IPS DF 6.9 (cell line): ENCODE measurements at regions not wholly inside any gene's neighbourhood (a gene's known extent, or its start where the extent isn't known, plus 50 kb on each side); places are given as distances from the start of the nearest gene placed in this dataset.

Experiments used
- DNase-seq: peaks from one replicate; pipeline ENCODE4 v3.0.0-alpha.2; 2013; ENCODE audit warnings: low read depth, low spot score
- H3K27ac ChIP-seq: one replicate; pipeline ENCODE4 v1.5.1; 2013; ENCODE audit warnings: low read length, control low read depth
- H3K27me3 ChIP-seq: 2 replicates; pipeline ENCODE4 v1.6.1; 2013; ENCODE audit warnings: mild to moderate bottlenecking, low read length; ENCODE audit not compliant: control insufficient read depth, insufficient read depth
- H3K36me3 ChIP-seq: 2 replicates; pipeline ENCODE4 v1.6.1; 2013; ENCODE audit warnings: low read length; ENCODE audit not compliant: control insufficient read depth, insufficient read depth
- H3K4me1 ChIP-seq: 2 replicates; pipeline ENCODE4 v1.6.1; 2013; ENCODE audit warnings: low read length; ENCODE audit not compliant: control insufficient read depth, insufficient read depth
- H3K4me3 ChIP-seq: 2 replicates; pipeline ENCODE4 v1.5.1; 2013; ENCODE audit warnings: mild to moderate bottlenecking, low read length
- H3K9me3 ChIP-seq: 2 replicates; pipeline ENCODE4 v1.6.1; 2013; ENCODE audit warnings: low read length, inconsistent platforms; ENCODE audit not compliant: control insufficient read depth, insufficient read depth
- WGBS: extraction: QIAGEN DNeasy Blood & Tissue Kit; methylation state at CpG from one replicate; pipeline ENCODE4 v1.1.7; 2013; ENCODE audit warnings: mixed read lengths, missing lambda C conversion rate; ENCODE audit not compliant: insufficient read length, insufficient coverage; 5-methylcytosine and 5-hydroxymethylcytosine counted together

DNA sequence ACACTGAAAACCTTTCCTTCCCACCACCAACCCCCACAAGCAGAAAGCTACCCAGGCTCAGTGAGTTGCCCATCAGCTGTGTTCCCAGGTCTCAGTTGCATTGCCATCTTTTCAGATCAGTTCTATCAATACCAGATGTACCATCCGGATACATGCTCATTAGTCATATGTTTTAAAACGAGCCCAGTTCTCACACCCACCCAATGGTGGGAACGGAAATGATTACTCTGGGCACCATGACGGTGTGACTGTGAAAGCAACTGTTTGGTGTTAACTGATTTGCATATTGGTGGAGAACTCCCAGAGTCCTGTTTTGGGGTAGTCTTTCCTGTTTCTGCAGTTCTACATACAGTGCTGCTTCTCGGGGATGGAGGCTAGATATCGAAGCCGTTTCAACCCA, 212.3 kb downstream of the TRIM36 start:
- Histone ChIP-seq H3K27me3 (no peaks in the 10 kb centered on the region), H3K27ac (no peak overlapping the region), H3K4me3 (no peak overlapping the region), H3K4me1 (no peaks in the 10 kb centered on the region), H3K9me3 (no peaks in the 10 kb centered on the region), H3K36me3 (no peaks in the 10 kb centered on the region)
- no CpG with 5 or more reads among the region's 7 CpGs for WGBS
- no peak for DNase-seq

GRCh38 chr5:114953565-114953964, 216.1 kb downstream of the TRIM36 start:
- WGBS: no CpG with 5 or more reads among the region's 2 CpGs
- no peaks in the 10 kb centered on the region for H3K9me3 ChIP-seq
- no peaks in the 10 kb centered on the region for H3K36me3 ChIP-seq
- no peak for DNase-seq
- no peaks in the 10 kb centered on the region for H3K4me1 ChIP-seq
- H3K4me3 ChIP-seq: no peak overlapping the region
- no peaks in the 10 kb centered on the region for H3K27me3 ChIP-seq
- H3K27ac ChIP-seq: no peak overlapping the region

GRCh38 chr5:114952876-114953275, 216.8 kb downstream of the TRIM36 start:
- H3K9me3 ChIP-seq: no peaks in the 10 kb centered on the region
- no peaks in the 10 kb centered on the region for H3K27me3 ChIP-seq
- H3K4me3 ChIP-seq: no peak overlapping the region
- H3K36me3 ChIP-seq: no peaks in the 10 kb centered on the region
- H3K27ac ChIP-seq: no peak overlapping the region
- WGBS: no CpG with 5 or more reads among the region's 5 CpGs
- no peaks in the 10 kb centered on the region for H3K4me1 ChIP-seq
- DNase-seq: no peak

- no peaks in the 10 kb centered on the region for H3K9me3 ChIP-seq
- no peaks in the 10 kb centered on the region for H3K36me3 ChIP-seq
- H3K4me3 ChIP-seq: no peak overlapping the region
- no peak for DNase-seq
- no peaks in the 10 kb centered on the region for H3K27me3 ChIP-seq
- H3K4me1 ChIP-seq: no peaks in the 10 kb centered on the region
- H3K27ac ChIP-seq: no peak overlapping the region
These were observed 220.0 kb downstream of the TRIM36 start for GRCh38 chr5:114949756-114950155.

DNA sequence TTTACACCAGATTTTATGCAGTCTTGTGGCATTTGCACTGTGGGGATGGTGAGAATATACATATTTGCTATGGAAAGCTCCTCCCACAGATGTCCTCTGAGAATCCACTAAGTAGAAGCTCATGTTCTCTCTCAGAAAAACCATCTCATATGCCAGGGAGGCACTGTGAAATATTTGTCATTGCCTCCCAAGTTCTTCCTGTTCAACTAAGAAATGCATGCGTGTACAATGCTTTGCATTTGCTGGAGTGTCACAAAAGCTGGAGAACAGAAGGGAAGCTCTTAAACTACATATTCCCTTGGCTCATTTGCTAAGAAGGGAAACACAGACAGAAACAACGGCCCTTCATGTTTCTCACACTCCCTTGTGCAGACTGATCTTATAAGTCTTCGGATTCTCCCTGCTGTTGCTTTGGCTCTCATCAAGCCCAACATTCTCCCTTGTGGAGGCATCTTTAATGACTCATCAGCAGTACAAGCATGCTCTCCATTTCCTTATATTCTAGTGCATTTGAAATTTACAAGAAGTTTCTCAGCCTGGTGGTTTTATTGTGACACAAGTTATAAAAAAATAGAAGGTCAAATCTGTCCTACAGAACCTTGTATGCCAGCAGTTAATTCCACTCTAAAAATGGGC, 220.6 kb downstream of the TRIM36 start:
- H3K27ac ChIP-seq: no peak overlapping the region
- no CpG with 5 or more reads among the region's 3 CpGs for WGBS
- H3K4me1 ChIP-seq: no peaks in the 10 kb centered on the region
- no peaks in the 10 kb centered on the region for H3K27me3 ChIP-seq
- no peaks in the 10 kb centered on the region for H3K36me3 ChIP-seq
- no peak for DNase-seq
- H3K9me3 ChIP-seq: no peaks in the 10 kb centered on the region
- H3K4me3 ChIP-seq: no peak overlapping the region

DNA sequence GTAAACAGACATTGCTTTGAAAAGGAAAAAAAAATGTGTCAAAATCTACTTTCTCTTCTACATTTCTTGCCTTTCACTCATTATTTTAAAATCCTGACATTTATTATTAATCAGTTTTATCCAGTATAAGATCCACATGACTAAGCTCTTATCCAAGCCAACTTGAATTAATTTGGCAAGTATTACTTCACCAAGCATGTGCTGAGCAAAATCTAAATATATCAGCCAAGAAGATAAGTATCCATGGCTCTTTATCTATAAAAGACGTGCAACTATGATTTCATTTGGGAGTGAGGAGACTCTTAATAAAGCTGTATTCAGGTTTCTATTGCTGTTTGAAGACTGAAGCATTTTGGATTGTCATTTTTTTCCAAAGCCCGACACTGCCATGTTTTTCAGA, 221.3 kb downstream of the TRIM36 start:
- Histone ChIP-seq H3K4me3 (no peak overlapping the region), H3K36me3 (no peaks in the 10 kb centered on the region), H3K27me3 (no peaks in the 10 kb centered on the region), H3K4me1 (no peaks in the 10 kb centered on the region), H3K9me3 (no peaks in the 10 kb centered on the region; the same call in 1 of the 2 replicates), H3K27ac (no peak overlapping the region)
- no peak for DNase-seq
- no CpG with 5 or more reads among the region's 2 CpGs for WGBS

GRCh38 chr5:114940709-114941108, 229.0 kb downstream of the TRIM36 start:
- H3K9me3 ChIP-seq: peaks cover 2% of the 10 kb centered on the region
- no peaks in the 10 kb centered on the region for H3K4me1 ChIP-seq
- H3K27me3 ChIP-seq: no peaks in the 10 kb centered on the region
- no CpG with 5 or more reads among the region's 1 CpG for WGBS
- no peak overlapping the region for H3K27ac ChIP-seq
- no peaks in the 10 kb centered on the region for H3K36me3 ChIP-seq
- no peak for DNase-seq
- no peak overlapping the region for H3K4me3 ChIP-seq

DNA sequence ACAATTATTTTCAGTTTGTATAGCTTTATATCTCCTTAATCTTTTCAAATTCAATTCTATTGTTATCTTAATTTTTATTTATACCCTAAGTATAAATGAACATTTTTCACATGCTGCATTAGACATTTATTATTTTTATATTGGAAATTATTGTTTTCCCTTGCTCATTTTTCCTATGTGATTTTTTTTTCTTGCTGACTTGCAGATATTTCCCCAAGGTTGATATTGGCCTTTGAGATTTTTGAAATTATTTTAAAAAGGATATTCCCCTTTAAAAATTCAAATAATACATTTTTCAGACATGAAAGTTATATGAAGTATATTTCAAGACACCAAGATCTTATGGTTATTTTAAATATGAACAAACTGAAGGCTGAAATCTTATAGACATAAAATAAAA, 234.2 kb downstream of the TRIM36 start:
- H3K36me3 ChIP-seq: no peaks in the 10 kb centered on the region
- no peak overlapping the region for H3K4me3 ChIP-seq
- no peak overlapping the region for H3K27ac ChIP-seq
- no peak for DNase-seq
- no peaks in the 10 kb centered on the region for H3K4me1 ChIP-seq
- peaks cover 2% of the 10 kb centered on the region; the same call in 1 of the 2 replicates for H3K9me3 ChIP-seq
- no peaks in the 10 kb centered on the region for H3K27me3 ChIP-seq

- no peaks in the 10 kb centered on the region for H3K4me1 ChIP-seq
- no CpG with 5 or more reads among the region's 32 CpGs for WGBS
- no peak overlapping the region for H3K4me3 ChIP-seq
These were observed 240.9 kb downstream of the TRIM36 start for GRCh38 chr5:114928644-114929462.

GRCh38 chr5:114924769-114925168, 244.9 kb downstream of the TRIM36 start:
- no peak overlapping the region for H3K27ac ChIP-seq
- no peak for DNase-seq
- WGBS: no CpG with 5 or more reads among the region's 4 CpGs
- no peaks in the 10 kb centered on the region for H3K36me3 ChIP-seq
- no peaks in the 10 kb centered on the region for H3K4me1 ChIP-seq
- no peaks in the 10 kb centered on the region for H3K9me3 ChIP-seq
- no peak overlapping the region for H3K4me3 ChIP-seq
- no peaks in the 10 kb centered on the region for H3K27me3 ChIP-seq

More at GRCh38 chr5:114928644-114929462, 240.9 kb downstream of the TRIM36 start:
- no peaks in the 10 kb centered on the region for H3K27me3 ChIP-seq
- H3K27ac ChIP-seq: no peak overlapping the region
- no peaks in the 10 kb centered on the region for H3K36me3 ChIP-seq
- H3K9me3 ChIP-seq: no peaks in the 10 kb centered on the region
- DNase-seq: no peak
